GM13977 (cell line): ENCODE measurements at regions not wholly inside any gene's neighbourhood (a gene's known extent, or its start where the extent isn't known, plus 50 kb on each side); places are given as distances from the start of the nearest gene placed in this dataset.

Experiments used
- DNase-seq: peaks from one replicate; pipeline ENCODE4 v3.0.0; 2012; ENCODE audit warnings: low spot score
- CTCF ChIP-seq: IDR thresholded peaks from 2 replicates; pipeline ENCODE4 v1.5.1; 2012; ENCODE audit warnings: mild to moderate bottlenecking, control low read depth; ENCODE audit not compliant: insufficient read depth; ENCODE audit errors: extremely low read depth, missing control alignments
- in situ Hi-C: fragments of 300-500 bp; cut with MboI; formaldehyde crosslinking; loops from one replicate; pipeline ENCODE4 v1.12.0; 2022; ENCODE audit warnings: low sequenced_read_pairs, low pct_unique_long_range_greater_than_20kb, mixed read lengths, inconsistent platforms; ENCODE audit not compliant: unreplicated experiment

GRCh38 chr6:126107475-126108166 is 121.3 kb downstream of the TRMT11 start:
- TF ChIP-seq CTCF, result no peak
- in situ Hi-C loops, result no loop called here
- no peak for DNase-seq

GRCh38 chr6:126110512-126111270 is 124.4 kb downstream of the TRMT11 start:
- DNase-seq, result no peak
- in situ Hi-C loops, result no loop called here
- TF ChIP-seq CTCF, result no peak

- TF ChIP-seq CTCF, result no peak
- no peak for DNase-seq
- in situ Hi-C loops, result no loop called here
Measured at GRCh38 chr6:126111327-126111726, 125.0 kb downstream of the TRMT11 start.

GRCh38 chr6:126112171-126112632 is 125.9 kb downstream of the TRMT11 start:
- TF ChIP-seq CTCF, result no peak
- DNase-seq, result no peak
- in situ Hi-C loops, result no loop called here

- in situ Hi-C loops, result no loop called here
- DNase-seq, result no peak
- TF ChIP-seq CTCF, result no peak
Measured at GRCh38 chr6:126113261-126113660, 126.9 kb downstream of the TRMT11 start.

GRCh38 chr6:126117251-126117650 is 130.9 kb downstream of the TRMT11 start:
- TF ChIP-seq CTCF, result no peak
- DNase-seq, result no peak
- in situ Hi-C loops, result no loop called here
